Right forelimb (tissue), 1 donor: ENCODE measurements at regions not wholly inside any gene's neighbourhood (a gene's known extent, or its start where the extent isn't known, plus 50 kb on each side); places are given as distances from the start of the nearest gene placed in this dataset.

Experiments
- DNase-seq: peaks from one replicate; pipeline ENCODE4 v3.0.0-alpha.2; 2018

GRCh38 chr20:20992686-20993360, 113.3 kb downstream of the LINC00237 start:
- no peak for DNase-seq

GRCh38 chr20:20992277-20992676, 113.9 kb downstream of the LINC00237 start:
- no peak for DNase-seq

- DNase-seq: no peak
These were observed 117.1 kb downstream of the LINC00237 start for GRCh38 chr20:20989081-20989480.

GRCh38 chr20:20979934-20980333, 126.2 kb downstream of the LINC00237 start:
- DNase-seq: no peak

- no peak for DNase-seq
These were observed 128.4 kb downstream of the LINC00237 start for GRCh38 chr20:20977786-20978185.

- DNase-seq: no peak
These were observed 133.7 kb downstream of the LINC00237 start for GRCh38 chr20:20972490-20972889.

- no peak for DNase-seq
These were observed 134.3 kb downstream of the LINC00237 start for GRCh38 chr20:20971810-20972209.

GRCh38 chr20:20970841-20971240, 135.3 kb downstream of the LINC00237 start:
- no peak for DNase-seq

GRCh38 chr20:20969701-20970280, 136.4 kb downstream of the LINC00237 start:
- no peak for DNase-seq

- DNase-seq: no peak
These were observed 138.5 kb downstream of the LINC00237 start for GRCh38 chr20:20967564-20968184.

- no peak for DNase-seq
These were observed 140.0 kb downstream of the LINC00237 start for GRCh38 chr20:20966171-20966570.

GRCh38 chr20:20959031-20959755, 147.0 kb downstream of the LINC00237 start:
- no peak for DNase-seq

- DNase-seq: no peak
These were observed 149.6 kb downstream of the LINC00237 start for GRCh38 chr20:20956513-20956931.

- no peak for DNase-seq
These were observed 150.3 kb downstream of the LINC00237 start for GRCh38 chr20:20955892-20956291.

- DNase-seq: no peak
These were observed 152.2 kb downstream of the LINC00237 start for GRCh38 chr20:20953738-20954618.

- no peak for DNase-seq
These were observed 155.5 kb downstream of the LINC00237 start for GRCh38 chr20:20950620-20951019.

GRCh38 chr20:20946122-20946759, 159.9 kb downstream of the LINC00237 start:
- no peak for DNase-seq

- no peak for DNase-seq
These were observed 164.7 kb downstream of the LINC00237 start for GRCh38 chr20:20941468-20941889.

GRCh38 chr20:20939006-20939405, 167.2 kb downstream of the LINC00237 start:
- DNase-seq: no peak

GRCh38 chr20:20938599-20938998, 167.6 kb downstream of the LINC00237 start:
- no peak for DNase-seq

- no peak for DNase-seq
These were observed 168.0 kb downstream of the LINC00237 start for GRCh38 chr20:20938131-20938530.
